ENCODE measurements at regions not wholly inside any gene's neighbourhood (a gene's known extent, or its start where the extent isn't known, plus 50 kb on each side); places are given as distances from the start of the nearest gene placed in this dataset.

DNA sequence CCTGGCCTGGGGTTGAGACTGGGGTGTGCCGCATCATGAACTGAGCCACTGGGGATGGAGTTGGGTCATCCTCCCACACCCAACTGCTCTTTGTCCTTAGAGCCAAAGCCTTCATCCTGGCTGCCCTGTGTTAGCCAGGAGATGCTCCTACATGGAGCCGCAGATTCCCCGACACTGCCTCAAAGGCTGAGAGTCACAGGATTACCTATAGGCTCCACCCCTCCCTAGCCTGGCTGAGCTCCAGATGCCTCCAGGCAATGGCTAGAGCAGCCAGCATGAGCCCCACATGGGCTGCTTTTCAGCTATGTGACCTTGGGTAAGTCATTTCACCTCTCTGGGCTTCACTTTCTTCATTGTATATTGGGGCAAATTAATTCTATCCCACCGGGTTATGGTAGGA lies 119.9 kb upstream of the POU3F1 start:
- Histone ChIP-seq H3K27me3 (ENCODE audit: insufficient read depth, poor library complexity, severe bottlenecking) (peaks cover 6% of the 10 kb centered on the region), H3K27ac (replicated peaks) (no peak overlapping the region), H3K4me3 (replicated peaks; ENCODE audit: insufficient read depth, low read length) (no peak overlapping the region)
- no peak for TF ChIP-seq GABPA (IDR thresholded peaks at IDR 0.05; ENCODE audit: low read depth)
- no peak for TF ChIP-seq POLR2AphosphoS5 (IDR thresholded peaks at IDR 0.05; ENCODE audit: low read depth)
- no peak for TF ChIP-seq SPI1 (IDR thresholded peaks at IDR 0.05; ENCODE audit: borderline replicate concordance, low read depth)
- TF ChIP-seq, protein P1, sequence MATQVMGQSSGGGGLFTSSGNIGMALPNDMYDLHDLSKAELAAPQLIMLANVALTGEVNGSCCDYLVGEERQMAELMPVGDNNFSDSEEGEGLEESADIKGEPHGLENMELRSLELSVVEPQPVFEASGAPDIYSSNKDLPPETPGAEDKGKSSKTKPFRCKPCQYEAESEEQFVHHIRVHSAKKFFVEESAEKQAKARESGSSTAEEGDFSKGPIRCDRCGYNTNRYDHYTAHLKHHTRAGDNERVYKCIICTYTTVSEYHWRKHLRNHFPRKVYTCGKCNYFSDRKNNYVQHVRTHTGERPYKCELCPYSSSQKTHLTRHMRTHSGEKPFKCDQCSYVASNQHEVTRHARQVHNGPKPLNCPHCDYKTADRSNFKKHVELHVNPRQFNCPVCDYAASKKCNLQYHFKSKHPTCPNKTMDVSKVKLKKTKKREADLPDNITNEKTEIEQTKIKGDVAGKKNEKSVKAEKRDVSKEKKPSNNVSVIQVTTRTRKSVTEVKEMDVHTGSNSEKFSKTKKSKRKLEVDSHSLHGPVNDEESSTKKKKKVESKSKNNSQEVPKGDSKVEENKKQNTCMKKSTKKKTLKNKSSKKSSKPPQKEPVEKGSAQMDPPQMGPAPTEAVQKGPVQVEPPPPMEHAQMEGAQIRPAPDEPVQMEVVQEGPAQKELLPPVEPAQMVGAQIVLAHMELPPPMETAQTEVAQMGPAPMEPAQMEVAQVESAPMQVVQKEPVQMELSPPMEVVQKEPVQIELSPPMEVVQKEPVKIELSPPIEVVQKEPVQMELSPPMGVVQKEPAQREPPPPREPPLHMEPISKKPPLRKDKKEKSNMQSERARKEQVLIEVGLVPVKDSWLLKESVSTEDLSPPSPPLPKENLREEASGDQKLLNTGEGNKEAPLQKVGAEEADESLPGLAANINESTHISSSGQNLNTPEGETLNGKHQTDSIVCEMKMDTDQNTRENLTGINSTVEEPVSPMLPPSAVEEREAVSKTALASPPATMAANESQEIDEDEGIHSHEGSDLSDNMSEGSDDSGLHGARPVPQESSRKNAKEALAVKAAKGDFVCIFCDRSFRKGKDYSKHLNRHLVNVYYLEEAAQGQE (IDR thresholded peaks at IDR 0.05; ENCODE audit: insufficient replicate concordance, low read depth), result no peak
- TF ChIP-seq, protein P2, sequence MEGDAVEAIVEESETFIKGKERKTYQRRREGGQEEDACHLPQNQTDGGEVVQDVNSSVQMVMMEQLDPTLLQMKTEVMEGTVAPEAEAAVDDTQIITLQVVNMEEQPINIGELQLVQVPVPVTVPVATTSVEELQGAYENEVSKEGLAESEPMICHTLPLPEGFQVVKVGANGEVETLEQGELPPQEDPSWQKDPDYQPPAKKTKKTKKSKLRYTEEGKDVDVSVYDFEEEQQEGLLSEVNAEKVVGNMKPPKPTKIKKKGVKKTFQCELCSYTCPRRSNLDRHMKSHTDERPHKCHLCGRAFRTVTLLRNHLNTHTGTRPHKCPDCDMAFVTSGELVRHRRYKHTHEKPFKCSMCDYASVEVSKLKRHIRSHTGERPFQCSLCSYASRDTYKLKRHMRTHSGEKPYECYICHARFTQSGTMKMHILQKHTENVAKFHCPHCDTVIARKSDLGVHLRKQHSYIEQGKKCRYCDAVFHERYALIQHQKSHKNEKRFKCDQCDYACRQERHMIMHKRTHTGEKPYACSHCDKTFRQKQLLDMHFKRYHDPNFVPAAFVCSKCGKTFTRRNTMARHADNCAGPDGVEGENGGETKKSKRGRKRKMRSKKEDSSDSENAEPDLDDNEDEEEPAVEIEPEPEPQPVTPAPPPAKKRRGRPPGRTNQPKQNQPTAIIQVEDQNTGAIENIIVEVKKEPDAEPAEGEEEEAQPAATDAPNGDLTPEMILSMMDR (IDR thresholded peaks at IDR 0.05; ENCODE audit: insufficient read depth, low read length), result no peak
- DNase-seq (ENCODE audit: low read depth in 1 of 2, low spot score in 1 of 2), result no peak

DNA sequence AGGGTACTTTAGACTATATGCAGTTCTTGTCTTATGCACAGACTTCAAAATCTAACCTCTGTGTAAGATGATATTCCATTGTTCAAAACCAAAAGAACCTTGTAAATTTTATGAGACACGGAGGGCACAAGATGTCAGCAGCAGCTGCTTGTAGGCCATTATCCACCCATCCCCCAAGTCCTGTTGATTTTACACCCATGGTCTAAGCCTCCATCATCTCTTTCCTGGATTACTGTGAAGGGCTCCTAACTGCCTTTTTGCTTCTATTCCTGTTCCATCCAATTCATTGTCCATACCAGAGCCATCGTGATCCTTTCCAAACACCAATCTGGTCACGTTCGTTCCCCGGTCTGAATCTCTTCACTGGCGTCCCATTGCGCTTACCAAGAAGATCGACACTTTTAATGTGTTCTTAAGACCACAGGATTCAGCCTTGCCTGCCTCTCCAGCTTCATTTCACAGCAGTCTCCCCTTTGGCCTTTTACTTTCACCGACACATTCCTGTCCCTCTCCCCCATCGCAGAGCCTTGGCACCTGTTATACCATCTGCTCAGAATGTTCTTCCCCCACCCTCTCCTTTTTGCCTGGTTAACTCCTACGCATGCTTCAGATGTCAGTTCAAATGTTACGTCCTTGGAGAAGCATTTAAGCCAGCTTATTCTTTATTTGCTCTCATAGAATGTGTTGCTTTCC lies 107.3 kb upstream of the POU3F1 start:
- no peaks in the 10 kb centered on the region for H3K27me3 ChIP-seq (ENCODE audit: insufficient read depth, poor library complexity, severe bottlenecking)
- TF ChIP-seq GABPA (IDR thresholded peaks at IDR 0.05; ENCODE audit: low read depth) (no peak), SPI1 (IDR thresholded peaks at IDR 0.05; ENCODE audit: borderline replicate concordance, low read depth) (no peak), POLR2AphosphoS5 (IDR thresholded peaks at IDR 0.05; ENCODE audit: low read depth) (no peak)
- TF ChIP-seq, protein P2 (IDR thresholded peaks at IDR 0.05; ENCODE audit: insufficient read depth, low read length), result no peak
- TF ChIP-seq, protein P1 (IDR thresholded peaks at IDR 0.05; ENCODE audit: insufficient replicate concordance, low read depth), result no peak
- DNase-seq (ENCODE audit: low read depth in 1 of 2, low spot score in 1 of 2), result no peak
- no peak overlapping the region for H3K27ac ChIP-seq (replicated peaks)
- no peak overlapping the region for H3K4me3 ChIP-seq (replicated peaks; ENCODE audit: insufficient read depth, low read length)

DNA sequence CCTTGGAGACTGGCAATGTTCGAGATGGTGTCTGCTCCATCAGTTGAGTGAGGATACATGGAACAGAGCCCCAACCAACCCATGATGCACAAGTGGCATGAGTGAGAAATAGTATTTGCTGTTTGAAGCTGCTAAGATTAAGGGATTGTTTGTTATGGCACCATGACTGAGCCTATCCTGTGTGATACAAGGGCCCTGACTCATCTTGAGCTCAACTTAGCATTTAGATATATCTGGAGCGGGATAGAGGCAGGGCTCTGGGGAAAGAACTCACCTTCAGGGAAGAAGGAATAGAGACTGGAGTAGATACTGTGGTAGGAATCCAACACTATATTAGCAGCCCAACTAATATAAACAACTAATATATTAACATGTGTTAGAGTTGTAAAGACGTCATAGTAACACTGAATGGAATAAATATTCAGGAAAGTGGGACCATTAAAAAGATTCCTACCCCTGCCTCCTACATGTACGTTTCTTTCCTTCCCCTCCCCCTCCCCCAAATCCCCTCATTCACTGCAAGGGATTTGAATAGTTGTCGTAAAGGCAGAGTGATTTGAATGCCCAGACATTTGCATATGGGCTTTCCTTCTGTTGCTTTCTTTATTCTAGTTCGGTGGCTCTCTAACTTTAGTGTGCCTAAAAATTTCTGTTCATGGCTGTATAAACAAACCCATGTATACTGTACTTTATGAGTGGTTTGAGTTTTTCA lies 106.6 kb upstream of the POU3F1 start:
- no peak for DNase-seq (ENCODE audit: low read depth in 1 of 2, low spot score in 1 of 2)
- H3K4me3 ChIP-seq (replicated peaks; ENCODE audit: insufficient read depth, low read length), result no peak overlapping the region
- H3K27me3 ChIP-seq (ENCODE audit: insufficient read depth, poor library complexity, severe bottlenecking), result no peaks in the 10 kb centered on the region
- TF ChIP-seq, protein P2 (IDR thresholded peaks at IDR 0.05; ENCODE audit: insufficient read depth, low read length), result no peak
- TF ChIP-seq GABPA (IDR thresholded peaks at IDR 0.05; ENCODE audit: low read depth) (no peak), SPI1 (IDR thresholded peaks at IDR 0.05; ENCODE audit: borderline replicate concordance, low read depth) (no peak), POLR2AphosphoS5 (IDR thresholded peaks at IDR 0.05; ENCODE audit: low read depth) (no peak)
- TF ChIP-seq, protein P1 (IDR thresholded peaks at IDR 0.05; ENCODE audit: insufficient replicate concordance, low read depth), result no peak
- H3K27ac ChIP-seq (replicated peaks), result no peak overlapping the region

Data from HL-60 (cell line).